GM10248 (cell line): ENCODE measurements at regions not wholly inside any gene's neighbourhood (a gene's known extent, or its start where the extent isn't known, plus 50 kb on each side); places are given as distances from the start of the nearest gene placed in this dataset.

Source experiments
- CTCF ChIA-PET: fragments of 300-600 bp; sonication (Branson Sonifier 250); formaldehyde crosslinking; extraction: SDS; loops from one replicate; lab custom pipeline; 2021; ENCODE audit warnings: antibody characterized with exemption; lab: Yijun Ruan, JAX
- POLR2A ChIA-PET: fragments of 350-650 bp; sonication (Branson Sonifier 250); formaldehyde crosslinking; extraction: SDS; loops from one replicate; lab custom pipeline; 2020; ENCODE audit warnings: antibody characterized with exemption; lab: Yijun Ruan, JAX
- DNase-seq: peaks from one replicate; pipeline ENCODE4 v3.0.0; 2012; ENCODE audit errors: extremely low spot score
- CTCF ChIP-seq: IDR thresholded peaks from 2 replicates; pipeline ENCODE4 v1.5.1; 2012; ENCODE audit warnings: mild to moderate bottlenecking, low read depth; ENCODE audit errors: extremely low read depth, missing control alignments, control extremely low read depth

GRCh38 chr13:81760316-81760715, 1419.4 kb upstream of the SPRY2 start:
- POLR2A ChIA-PET, result no interaction called here

GRCh38 chr13:81757348-81757970, 1416.5 kb upstream of the SPRY2 start:
- ChIA-PET CTCF (interaction anchor here (2.0 kb wide), 1 partner anchor 10 kb away, joined by 4 read pairs; no protein-coding TSS in a partner anchor), POLR2A (no interaction called here)
- no peak for TF ChIP-seq CTCF
- no peak for DNase-seq

More at GRCh38 chr13:81760316-81760715, 1419.4 kb upstream of the SPRY2 start:
- no peak for DNase-seq
- TF ChIP-seq CTCF, result no peak
- CTCF ChIA-PET, result no interaction called here

GRCh38 chr13:81745391-81745790, 1404.5 kb upstream of the SPRY2 start:
- TF ChIP-seq CTCF, result no peak
- no peak for DNase-seq
- POLR2A ChIA-PET, result no interaction called here
- CTCF ChIA-PET, result no interaction called here

- DNase-seq, result no peak
- ChIA-PET CTCF (no interaction called here), POLR2A (no interaction called here)
- TF ChIP-seq CTCF, result no peak
Measured at GRCh38 chr13:81738364-81738763, 1397.4 kb upstream of the SPRY2 start.

- ChIA-PET POLR2A (no interaction called here), CTCF (interaction anchor here (2.0 kb wide), 1 partner anchor 35 kb away, joined by 5 read pairs; no protein-coding TSS in a partner anchor)
- DNase-seq, result no peak
- no peak for TF ChIP-seq CTCF
Measured at GRCh38 chr13:81726037-81726726, 1385.3 kb upstream of the SPRY2 start.

- DNase-seq, result no peak
- ChIA-PET CTCF (interaction anchor here (1.7 kb wide), 1 partner anchor 13 kb away, joined by 3 read pairs; no protein-coding TSS in a partner anchor), POLR2A (no interaction called here)
- TF ChIP-seq CTCF, result no peak
Measured at GRCh38 chr13:81722456-81722855, 1381.5 kb upstream of the SPRY2 start.
